ENCODE measurements at regions not wholly inside any gene's neighbourhood (a gene's known extent, or its start where the extent isn't known, plus 50 kb on each side); places are given as distances from the start of the nearest gene placed in this dataset.

DNA sequence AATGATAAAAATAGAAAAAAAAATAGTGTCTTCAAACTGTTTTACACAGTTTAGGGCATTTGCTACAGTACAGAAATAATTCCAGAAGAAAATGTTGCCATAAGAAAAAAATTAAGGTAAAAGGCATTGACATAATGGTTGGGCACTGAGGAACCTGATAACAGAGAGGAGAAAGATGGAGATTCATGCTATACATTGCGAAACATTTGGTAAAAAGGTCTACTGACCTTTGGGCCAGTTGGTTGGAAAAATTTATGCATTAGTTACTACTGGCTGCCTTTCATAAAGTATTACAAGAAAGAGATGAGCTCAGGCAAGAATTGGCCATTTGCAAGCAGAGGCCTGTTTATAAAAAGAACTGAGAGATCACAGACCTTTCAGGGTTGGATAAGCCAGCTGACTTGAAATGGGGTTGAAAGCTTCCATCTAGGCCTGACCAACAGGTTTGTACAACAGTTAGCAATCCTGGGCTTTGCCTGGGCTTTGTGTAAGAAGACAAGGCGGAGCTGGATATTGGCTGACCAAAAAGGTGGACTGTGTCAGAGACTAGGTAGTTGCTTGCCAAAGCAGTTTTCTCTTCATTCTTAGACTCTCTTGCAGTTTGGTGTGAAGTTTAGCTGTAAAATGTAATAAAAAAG lies 166.6 kb upstream of the MCTP2 start:
- in situ Hi-C loops (cut with MboI), result no loop called here
- TF ChIP-seq CCNT2 (IDR thresholded peaks at IDR 0.05; ENCODE audit: borderline replicate concordance, extremely low read depth, insufficient read length, low read depth, low read length), result no peak
- TF ChIP-seq RAD21 (CRISPR knock-in tag; conservative IDR thresholded peaks at IDR 0.05 in 1 of 2, IDR thresholded peaks at IDR 0.05 in 1 of 2), result no peak
- no peak for TF ChIP-seq GABPB1 (CRISPR knock-in tag; IDR thresholded peaks at IDR 0.05)
- no peak for TF ChIP-seq ZBTB17 (CRISPR knock-in tag; IDR thresholded peaks at IDR 0.05)
- TF ChIP-seq, protein P1, sequence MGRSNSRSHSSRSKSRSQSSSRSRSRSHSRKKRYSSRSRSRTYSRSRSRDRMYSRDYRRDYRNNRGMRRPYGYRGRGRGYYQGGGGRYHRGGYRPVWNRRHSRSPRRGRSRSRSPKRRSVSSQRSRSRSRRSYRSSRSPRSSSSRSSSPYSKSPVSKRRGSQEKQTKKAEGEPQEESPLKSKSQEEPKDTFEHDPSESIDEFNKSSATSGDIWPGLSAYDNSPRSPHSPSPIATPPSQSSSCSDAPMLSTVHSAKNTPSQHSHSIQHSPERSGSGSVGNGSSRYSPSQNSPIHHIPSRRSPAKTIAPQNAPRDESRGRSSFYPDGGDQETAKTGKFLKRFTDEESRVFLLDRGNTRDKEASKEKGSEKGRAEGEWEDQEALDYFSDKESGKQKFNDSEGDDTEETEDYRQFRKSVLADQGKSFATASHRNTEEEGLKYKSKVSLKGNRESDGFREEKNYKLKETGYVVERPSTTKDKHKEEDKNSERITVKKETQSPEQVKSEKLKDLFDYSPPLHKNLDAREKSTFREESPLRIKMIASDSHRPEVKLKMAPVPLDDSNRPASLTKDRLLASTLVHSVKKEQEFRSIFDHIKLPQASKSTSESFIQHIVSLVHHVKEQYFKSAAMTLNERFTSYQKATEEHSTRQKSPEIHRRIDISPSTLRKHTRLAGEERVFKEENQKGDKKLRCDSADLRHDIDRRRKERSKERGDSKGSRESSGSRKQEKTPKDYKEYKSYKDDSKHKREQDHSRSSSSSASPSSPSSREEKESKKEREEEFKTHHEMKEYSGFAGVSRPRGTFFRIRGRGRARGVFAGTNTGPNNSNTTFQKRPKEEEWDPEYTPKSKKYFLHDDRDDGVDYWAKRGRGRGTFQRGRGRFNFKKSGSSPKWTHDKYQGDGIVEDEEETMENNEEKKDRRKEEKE (IDR thresholded peaks at IDR 0.05; ENCODE audit: borderline replicate concordance in 1 of 2, control insufficient read depth in 1 of 2, low read depth in 2 of 2, low read length in 1 of 2), result no peak
- no peak for TF ChIP-seq RBM14 (IDR thresholded peaks at IDR 0.05; ENCODE audit: borderline replicate concordance, insufficient read depth, low read depth, low read length)
- no peak for TF ChIP-seq SIN3A (IDR thresholded peaks at IDR 0.05; ENCODE audit: borderline replicate concordance in 2 of 2, control insufficient read depth in 1 of 2, low read depth in 2 of 2, low read length in 2 of 2)
- TF ChIP-seq, protein P2, sequence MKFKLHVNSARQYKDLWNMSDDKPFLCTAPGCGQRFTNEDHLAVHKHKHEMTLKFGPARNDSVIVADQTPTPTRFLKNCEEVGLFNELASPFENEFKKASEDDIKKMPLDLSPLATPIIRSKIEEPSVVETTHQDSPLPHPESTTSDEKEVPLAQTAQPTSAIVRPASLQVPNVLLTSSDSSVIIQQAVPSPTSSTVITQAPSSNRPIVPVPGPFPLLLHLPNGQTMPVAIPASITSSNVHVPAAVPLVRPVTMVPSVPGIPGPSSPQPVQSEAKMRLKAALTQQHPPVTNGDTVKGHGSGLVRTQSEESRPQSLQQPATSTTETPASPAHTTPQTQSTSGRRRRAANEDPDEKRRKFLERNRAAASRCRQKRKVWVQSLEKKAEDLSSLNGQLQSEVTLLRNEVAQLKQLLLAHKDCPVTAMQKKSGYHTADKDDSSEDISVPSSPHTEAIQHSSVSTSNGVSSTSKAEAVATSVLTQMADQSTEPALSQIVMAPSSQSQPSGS (CRISPR knock-in tag; IDR thresholded peaks at IDR 0.05), result no peak
- TF ChIP-seq, protein P3, sequence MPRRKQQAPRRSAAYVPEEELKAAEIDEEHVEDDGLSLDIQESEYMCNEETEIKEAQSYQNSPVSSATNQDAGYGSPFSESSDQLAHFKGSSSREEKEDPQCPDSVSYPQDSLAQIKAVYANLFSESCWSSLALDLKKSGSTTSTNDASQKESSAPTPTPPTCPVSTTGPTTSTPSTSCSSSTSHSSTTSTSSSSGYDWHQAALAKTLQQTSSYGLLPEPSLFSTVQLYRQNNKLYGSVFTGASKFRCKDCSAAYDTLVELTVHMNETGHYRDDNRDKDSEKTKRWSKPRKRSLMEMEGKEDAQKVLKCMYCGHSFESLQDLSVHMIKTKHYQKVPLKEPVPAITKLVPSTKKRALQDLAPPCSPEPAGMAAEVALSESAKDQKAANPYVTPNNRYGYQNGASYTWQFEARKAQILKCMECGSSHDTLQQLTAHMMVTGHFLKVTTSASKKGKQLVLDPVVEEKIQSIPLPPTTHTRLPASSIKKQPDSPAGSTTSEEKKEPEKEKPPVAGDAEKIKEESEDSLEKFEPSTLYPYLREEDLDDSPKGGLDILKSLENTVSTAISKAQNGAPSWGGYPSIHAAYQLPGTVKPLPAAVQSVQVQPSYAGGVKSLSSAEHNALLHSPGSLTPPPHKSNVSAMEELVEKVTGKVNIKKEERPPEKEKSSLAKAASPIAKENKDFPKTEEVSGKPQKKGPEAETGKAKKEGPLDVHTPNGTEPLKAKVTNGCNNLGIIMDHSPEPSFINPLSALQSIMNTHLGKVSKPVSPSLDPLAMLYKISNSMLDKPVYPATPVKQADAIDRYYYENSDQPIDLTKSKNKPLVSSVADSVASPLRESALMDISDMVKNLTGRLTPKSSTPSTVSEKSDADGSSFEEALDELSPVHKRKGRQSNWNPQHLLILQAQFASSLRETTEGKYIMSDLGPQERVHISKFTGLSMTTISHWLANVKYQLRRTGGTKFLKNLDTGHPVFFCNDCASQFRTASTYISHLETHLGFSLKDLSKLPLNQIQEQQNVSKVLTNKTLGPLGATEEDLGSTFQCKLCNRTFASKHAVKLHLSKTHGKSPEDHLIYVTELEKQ (CRISPR knock-in tag; IDR thresholded peaks at IDR 0.05), result no peak
- no peak for TF ChIP-seq BDP1 (IDR thresholded peaks at IDR 0.05; ENCODE audit: insufficient read depth, insufficient read length)
- TF ChIP-seq BCOR (IDR thresholded peaks at IDR 0.05), result no peak
- TF ChIP-seq ZNF766 (CRISPR knock-in tag; conservative IDR thresholded peaks at IDR 0.05), result no peak

More for the DNA sequence above, 166.6 kb upstream of the MCTP2 start:
- H4K20me1 ChIP-seq (replicated peaks; ENCODE audit: control insufficient read depth, insufficient read depth, low read length), result no peaks in the 10 kb centered on the region
- H3K79me2 ChIP-seq (ENCODE audit: control insufficient read depth, insufficient read depth, low read length), result no peaks in the 10 kb centered on the region
- no peaks in the 10 kb centered on the region for H3K4me1 ChIP-seq (replicated peaks in 1 of 2; ENCODE audit: control insufficient read depth in 2 of 2, insufficient read depth in 2 of 2, low read length in 2 of 2)
- no peak overlapping the region for H2AFZ ChIP-seq (ENCODE audit: low read depth, low read length)
- CTCF ChIA-PET (ENCODE audit: low intra/inter-chr PET ratio), result no interaction called here
- H3K4me2 ChIP-seq (ENCODE audit: insufficient read depth, low read length), result no peak overlapping the region
- DNase-seq (ENCODE audit: extremely low read depth in 1 of 4, low spot score in 3 of 4), result no peak
- WGBS (ENCODE audit: insufficient coverage, low coverage, missing lambda C conversion rate), result 0% methylated on average over 2 of the region's 2 CpGs
- H3K27me3 ChIP-seq (ENCODE audit: control insufficient read depth in 2 of 2, insufficient read depth in 2 of 2, low read length in 2 of 2), result no peaks in the 10 kb centered on the region
- no peaks in the 10 kb centered on the region; the same call in 1 of the 2 replicates for H3K9me3 ChIP-seq (replicated peaks; ENCODE audit: control insufficient read depth, insufficient read depth, low read depth, low read length)
- FAIRE-seq, result no peak
- intact Hi-C loops (cut with micrococcal nuclease), result no loop called here
- ATAC-seq, result no peak
- BruUV-seq (replicated peaks), result no TSS peak
- no peak overlapping the region for H3K4me3 ChIP-seq
- POLR2A ChIA-PET, result no interaction called here
- H3K36me3 ChIP-seq (ENCODE audit: control insufficient read depth, insufficient read depth, low read length), result no peaks in the 10 kb centered on the region
- H3K9ac ChIP-seq (ENCODE audit: insufficient read depth in 1 of 2, low read depth in 2 of 2, low read length in 2 of 2), result no peak overlapping the region
- H3K9me1 ChIP-seq (ENCODE audit: control insufficient read depth, insufficient read depth, low read length), result no peaks in the 10 kb centered on the region
- no peak overlapping the region for H3K27ac ChIP-seq (ENCODE audit: extremely low read depth, low read depth, low read length)

All from K562 (cell line).